ENCODE measurements at regions not wholly inside any gene's neighbourhood (a gene's known extent, or its start where the extent isn't known, plus 50 kb on each side); places are given as distances from the start of the nearest gene placed in this dataset.

DNA sequence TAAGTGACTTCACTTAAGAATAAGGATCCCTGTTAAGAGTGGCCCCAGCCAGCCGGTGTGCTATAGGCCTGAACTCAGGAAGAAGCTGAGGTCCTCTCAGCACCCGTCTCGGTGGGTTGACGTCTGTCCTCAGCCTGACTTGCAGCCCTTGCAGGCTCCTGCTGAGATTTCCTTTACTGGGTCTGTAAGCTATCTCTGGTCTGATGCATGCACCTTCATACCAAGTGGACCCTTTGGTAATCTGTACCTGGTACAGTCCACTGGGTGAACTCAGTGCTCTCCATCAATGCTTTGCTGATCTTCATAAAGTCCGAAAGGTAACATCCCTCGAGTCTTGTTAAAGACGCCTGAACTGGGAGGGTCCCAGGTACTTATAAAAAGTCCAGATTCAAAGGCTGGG is 212.0 kb upstream of the PPP2R3A start:
- no peak overlapping the region for H3K18ac ChIP-seq (ENCODE audit: low read depth, low read length)
- no peak for TF ChIP-seq SMC3 (IDR thresholded peaks at IDR 0.05; ENCODE audit: low read depth, low read length)
- TF ChIP-seq, protein P1, sequence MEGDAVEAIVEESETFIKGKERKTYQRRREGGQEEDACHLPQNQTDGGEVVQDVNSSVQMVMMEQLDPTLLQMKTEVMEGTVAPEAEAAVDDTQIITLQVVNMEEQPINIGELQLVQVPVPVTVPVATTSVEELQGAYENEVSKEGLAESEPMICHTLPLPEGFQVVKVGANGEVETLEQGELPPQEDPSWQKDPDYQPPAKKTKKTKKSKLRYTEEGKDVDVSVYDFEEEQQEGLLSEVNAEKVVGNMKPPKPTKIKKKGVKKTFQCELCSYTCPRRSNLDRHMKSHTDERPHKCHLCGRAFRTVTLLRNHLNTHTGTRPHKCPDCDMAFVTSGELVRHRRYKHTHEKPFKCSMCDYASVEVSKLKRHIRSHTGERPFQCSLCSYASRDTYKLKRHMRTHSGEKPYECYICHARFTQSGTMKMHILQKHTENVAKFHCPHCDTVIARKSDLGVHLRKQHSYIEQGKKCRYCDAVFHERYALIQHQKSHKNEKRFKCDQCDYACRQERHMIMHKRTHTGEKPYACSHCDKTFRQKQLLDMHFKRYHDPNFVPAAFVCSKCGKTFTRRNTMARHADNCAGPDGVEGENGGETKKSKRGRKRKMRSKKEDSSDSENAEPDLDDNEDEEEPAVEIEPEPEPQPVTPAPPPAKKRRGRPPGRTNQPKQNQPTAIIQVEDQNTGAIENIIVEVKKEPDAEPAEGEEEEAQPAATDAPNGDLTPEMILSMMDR (conservative IDR thresholded peaks at IDR 0.05; ENCODE audit: low read depth, low read length) = no peak
- TF ChIP-seq, protein P2, sequence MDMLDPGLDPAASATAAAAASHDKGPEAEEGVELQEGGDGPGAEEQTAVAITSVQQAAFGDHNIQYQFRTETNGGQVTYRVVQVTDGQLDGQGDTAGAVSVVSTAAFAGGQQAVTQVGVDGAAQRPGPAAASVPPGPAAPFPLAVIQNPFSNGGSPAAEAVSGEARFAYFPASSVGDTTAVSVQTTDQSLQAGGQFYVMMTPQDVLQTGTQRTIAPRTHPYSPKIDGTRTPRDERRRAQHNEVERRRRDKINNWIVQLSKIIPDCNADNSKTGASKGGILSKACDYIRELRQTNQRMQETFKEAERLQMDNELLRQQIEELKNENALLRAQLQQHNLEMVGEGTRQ (IDR thresholded peaks at IDR 0.05; ENCODE audit: low read depth, low read length) = no peak
- no peak for TF ChIP-seq RCOR1 (IDR thresholded peaks at IDR 0.05; ENCODE audit: insufficient replicate concordance, low read length)
- TF ChIP-seq CHD1 (IDR thresholded peaks at IDR 0.05; ENCODE audit: low read depth, low read length) = no peak
- TF ChIP-seq, protein P3, sequence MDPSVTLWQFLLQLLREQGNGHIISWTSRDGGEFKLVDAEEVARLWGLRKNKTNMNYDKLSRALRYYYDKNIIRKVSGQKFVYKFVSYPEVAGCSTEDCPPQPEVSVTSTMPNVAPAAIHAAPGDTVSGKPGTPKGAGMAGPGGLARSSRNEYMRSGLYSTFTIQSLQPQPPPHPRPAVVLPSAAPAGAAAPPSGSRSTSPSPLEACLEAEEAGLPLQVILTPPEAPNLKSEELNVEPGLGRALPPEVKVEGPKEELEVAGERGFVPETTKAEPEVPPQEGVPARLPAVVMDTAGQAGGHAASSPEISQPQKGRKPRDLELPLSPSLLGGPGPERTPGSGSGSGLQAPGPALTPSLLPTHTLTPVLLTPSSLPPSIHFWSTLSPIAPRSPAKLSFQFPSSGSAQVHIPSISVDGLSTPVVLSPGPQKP (IDR thresholded peaks at IDR 0.05; ENCODE audit: borderline replicate concordance, low read depth, low read length) = no peak
- TF ChIP-seq MAFK (IDR thresholded peaks at IDR 0.05; ENCODE audit: low read depth, low read length) = no peak
- POLR2A ChIA-PET (ENCODE audit: unreplicated experiment) = no interaction called here

More for the DNA sequence above, 212.0 kb upstream of the PPP2R3A start:
- Histone ChIP-seq H3K56ac (ENCODE audit: extremely low read depth, insufficient read depth, low read length) (no peak overlapping the region), H3K79me1 (ENCODE audit: low read depth in 1 of 2, low read length in 2 of 2) (no peaks in the 10 kb centered on the region), H2AK5ac (ENCODE audit: low read depth, low read length) (no peak overlapping the region), H3K27ac (ENCODE audit: insufficient read depth, low read length) (no peak overlapping the region), H2AK9ac (replicated peaks; ENCODE audit: low read depth, low read length, poor library complexity) (no peak overlapping the region), H3K4me1 (ENCODE audit: control insufficient read depth, insufficient read depth, low read length) (no peaks in the 10 kb centered on the region), H3K23ac (ENCODE audit: low read depth, low read length) (no peak overlapping the region), H4K20me1 (ENCODE audit: insufficient read depth, low read length) (no peaks in the 10 kb centered on the region), H3K27me3 (ENCODE audit: control insufficient read depth, insufficient read depth, low read length) (no peaks in the 10 kb centered on the region), H3K14ac (replicated peaks; ENCODE audit: low read depth, low read length) (no peak overlapping the region), H3K9ac (ENCODE audit: low read depth, low read length) (no peak overlapping the region), H3K4ac (ENCODE audit: low read depth, low read length) (no peak overlapping the region), H2BK5ac (ENCODE audit: low read depth, low read length, poor library complexity, severe bottlenecking) (no peak overlapping the region), H2AFZ (replicated peaks; ENCODE audit: low read length, poor library complexity) (no peak overlapping the region), H3K36me3 (ENCODE audit: control insufficient read depth, insufficient read depth, low read length) (no peaks in the 10 kb centered on the region), H3K4me2 (ENCODE audit: low read depth, low read length) (no peak overlapping the region), H4K5ac (ENCODE audit: low read depth, low read length) (no peak overlapping the region), H3K9me1 (ENCODE audit: insufficient read depth, low read length) (no peaks in the 10 kb centered on the region), H4K91ac (ENCODE audit: insufficient read depth, low read depth, low read length) (no peak overlapping the region), H2BK20ac (ENCODE audit: low read depth, low read length) (no peak overlapping the region), H4K8ac (ENCODE audit: low read depth in 2 of 2, low read length in 2 of 2) (no peak overlapping the region), H3K4me3 (ENCODE audit: insufficient read depth, low read depth, low read length) (no peak overlapping the region), H3K9me3 (ENCODE audit: control insufficient read depth, insufficient read depth, low read length) (no peaks in the 10 kb centered on the region), H2BK15ac (ENCODE audit: low read depth, low read length) (no peak overlapping the region), H2BK120ac (ENCODE audit: low read depth, low read length) (no peak overlapping the region)
- intact Hi-C loops (cut with micrococcal nuclease) (no loop called here), dilution Hi-C loops (cut with HindIII; ENCODE audit: low sequenced_read_pairs, unreplicated experiment) (no loop called here), in situ Hi-C loops (cut with MboI; ENCODE audit: low sequenced_read_pairs) (no loop called here)
- CTCF ChIA-PET = no interaction called here
- DNase-seq (no peak), ATAC-seq (ENCODE audit: low read depth) (no peak)
- WGBS, 2 experiments (ENCODE audit: extremely low coverage in 2 of 2, insufficient read length in 1 of 2) = 79% methylated on average over 3 of the region's 7 CpGs; no CpG with 5 or more reads in 1 of the 2 experiments
- no TSS peak for BruUV-seq (replicated peaks)
